SK-N-SH (cell line): ENCODE measurements at regions not wholly inside any gene's neighbourhood (a gene's known extent, or its start where the extent isn't known, plus 50 kb on each side); places are given as distances from the start of the nearest gene placed in this dataset.

ENCODE experiments used
- GABPA ChIP-seq: IDR thresholded peaks from 2 replicates; pipeline ENCODE4 v1.4.0; 2012; ENCODE audit warnings: low read depth, mild to moderate bottlenecking
- SIN3A ChIP-seq: IDR thresholded peaks from 2 replicates; pipeline ENCODE4 v1.6.1; 2012; ENCODE audit warnings: low read depth, mild to moderate bottlenecking, low read length, moderate library complexity, borderline replicate concordance

DNA sequence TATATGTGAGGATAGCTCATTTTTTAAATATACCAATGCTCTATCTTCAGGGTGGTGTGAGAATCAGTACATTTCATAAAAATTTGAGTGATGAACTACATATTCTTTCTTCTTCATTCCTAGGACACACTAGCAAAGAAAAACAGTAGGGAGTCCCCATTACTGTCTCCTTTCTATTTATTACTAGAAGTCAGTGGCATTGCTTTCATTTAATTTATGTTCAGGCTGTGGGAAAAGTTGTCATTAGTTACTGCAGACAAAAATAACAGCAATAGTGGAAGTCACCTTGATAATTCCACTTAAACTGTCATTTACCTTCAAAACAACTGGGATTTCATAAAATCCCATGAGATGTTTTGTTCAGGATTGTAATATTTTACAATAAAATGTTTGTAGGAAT is 446.4 kb downstream of the GBE1 start:
- TF ChIP-seq GABPA = no peak
- no peak for TF ChIP-seq SIN3A
